Memory B cell (primary cell): ENCODE measurements at regions not wholly inside any gene's neighbourhood (a gene's known extent, or its start where the extent isn't known, plus 50 kb on each side); places are given as distances from the start of the nearest gene placed in this dataset.

ENCODE experiments used
- ATAC-seq: fragments of 150-1000 bp; cut with Tn5 transposase; 2 replicates; pipeline ENCODE4 v1.10.0; 2021; ENCODE audit warnings: low read depth, mild to moderate bottlenecking, moderate library complexity
- DNase-seq, 2 donors: peaks; one replicate each; pipeline ENCODE4 v3.0.0; 2022; ENCODE audit warnings: low spot score in 2 of 2
- H3K27ac Mint-ChIP-seq: one replicate; pipeline ENCODE4 v1.8.0; 2022; ENCODE audit warnings: mild to moderate bottlenecking, moderate library complexity, mixed read lengths
- H3K27me3 Mint-ChIP-seq: one replicate; pipeline ENCODE4 v1.8.0; 2022; ENCODE audit warnings: mixed read lengths
- H3K36me3 Mint-ChIP-seq: one replicate; pipeline ENCODE4 v1.8.0; 2022; ENCODE audit warnings: mild to moderate bottlenecking, mixed read lengths
- H3K4me1 Mint-ChIP-seq: one replicate; pipeline ENCODE4 v1.8.0; 2022; ENCODE audit warnings: mixed read lengths
- H3K4me3 Mint-ChIP-seq: one replicate; pipeline ENCODE4 v1.8.0; 2022; ENCODE audit warnings: mild to moderate bottlenecking, moderate library complexity, mixed read lengths
- H3K9me3 Mint-ChIP-seq: one replicate; pipeline ENCODE4 v1.8.0; 2022; ENCODE audit warnings: mixed read lengths

GRCh38 chr2:4152051-4152450 is 448.7 kb downstream of the DCDC2C start:
- H3K4me1 Mint-ChIP-seq, result no peaks in the 10 kb centered on the region
- no peaks in the 10 kb centered on the region for H3K27me3 Mint-ChIP-seq
- no peak for ATAC-seq
- H3K9me3 Mint-ChIP-seq, result peaks cover 7% of the 10 kb centered on the region
- no peak overlapping the region for H3K4me3 Mint-ChIP-seq
- H3K27ac Mint-ChIP-seq, result no peak overlapping the region
- no peak for DNase-seq
- H3K36me3 Mint-ChIP-seq, result no peaks in the 10 kb centered on the region

GRCh38 chr2:4168834-4169233 is 465.5 kb downstream of the DCDC2C start:
- Mint-ChIP-seq H3K9me3 (peaks cover 7% of the 10 kb centered on the region), H3K27me3 (no peaks in the 10 kb centered on the region), H3K4me3 (no peak overlapping the region), H3K27ac (no peak overlapping the region), H3K4me1 (no peaks in the 10 kb centered on the region), H3K36me3 (no peaks in the 10 kb centered on the region)
- no peak for DNase-seq
- no peak for ATAC-seq

GRCh38 chr2:4174796-4175195 is 471.4 kb downstream of the DCDC2C start:
- no peak overlapping the region for H3K27ac Mint-ChIP-seq
- no peaks in the 10 kb centered on the region for H3K27me3 Mint-ChIP-seq

DNA sequence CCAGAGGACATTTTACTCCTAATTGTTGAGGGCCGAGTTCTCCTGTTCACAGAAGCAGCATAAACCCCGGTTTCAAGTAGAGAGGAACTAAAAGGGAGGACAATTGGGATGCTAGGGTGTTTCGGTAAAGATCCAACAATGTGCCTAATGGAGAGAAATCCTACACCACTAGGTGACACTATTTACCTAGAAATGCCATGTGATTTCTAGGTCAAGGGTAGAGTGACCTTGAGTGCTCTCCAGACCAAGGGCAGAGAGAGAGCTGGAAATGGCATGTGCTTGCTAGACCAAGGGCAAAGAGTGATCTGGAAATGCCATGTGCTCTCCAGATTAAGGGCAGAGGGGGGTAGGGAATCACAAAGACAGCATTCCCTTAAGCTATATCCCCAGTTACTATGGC is 472.0 kb downstream of the DCDC2C start:
- ATAC-seq (no peak), DNase-seq (no peak)
- no peaks in the 10 kb centered on the region for H3K4me1 Mint-ChIP-seq
- no peak overlapping the region for H3K4me3 Mint-ChIP-seq
- H3K9me3 Mint-ChIP-seq, result peaks cover 10% of the 10 kb centered on the region
- no peaks in the 10 kb centered on the region for H3K36me3 Mint-ChIP-seq
- no peaks in the 10 kb centered on the region for H3K27me3 Mint-ChIP-seq
- H3K27ac Mint-ChIP-seq, result no peak overlapping the region

More at GRCh38 chr2:4174796-4175195, 471.4 kb downstream of the DCDC2C start:
- Mint-ChIP-seq H3K9me3 (peaks cover 9% of the 10 kb centered on the region), H3K4me1 (no peaks in the 10 kb centered on the region), H3K4me3 (no peak overlapping the region), H3K36me3 (no peaks in the 10 kb centered on the region)
- ATAC-seq (no peak), DNase-seq (no peak)

- Mint-ChIP-seq H3K4me3 (no peak overlapping the region), H3K27me3 (no peaks in the 10 kb centered on the region), H3K36me3 (no peaks in the 10 kb centered on the region), H3K27ac (no peak overlapping the region), H3K4me1 (no peaks in the 10 kb centered on the region), H3K9me3 (peaks cover 8% of the 10 kb centered on the region)
- no peak for DNase-seq
- ATAC-seq, result no peak
These were observed 477.3 kb downstream of the DCDC2C start for GRCh38 chr2:4180631-4181030.

- DNase-seq, result no peak
- Mint-ChIP-seq H3K27me3 (no peaks in the 10 kb centered on the region), H3K36me3 (no peaks in the 10 kb centered on the region), H3K9me3 (peaks cover 8% of the 10 kb centered on the region), H3K4me3 (no peak overlapping the region), H3K27ac (no peak overlapping the region), H3K4me1 (no peaks in the 10 kb centered on the region)
- no peak for ATAC-seq
These were observed 477.7 kb downstream of the DCDC2C start for GRCh38 chr2:4181062-4181461.

GRCh38 chr2:4188561-4188960 is 485.2 kb downstream of the DCDC2C start:
- DNase-seq (no peak), ATAC-seq (no peak)

DNA sequence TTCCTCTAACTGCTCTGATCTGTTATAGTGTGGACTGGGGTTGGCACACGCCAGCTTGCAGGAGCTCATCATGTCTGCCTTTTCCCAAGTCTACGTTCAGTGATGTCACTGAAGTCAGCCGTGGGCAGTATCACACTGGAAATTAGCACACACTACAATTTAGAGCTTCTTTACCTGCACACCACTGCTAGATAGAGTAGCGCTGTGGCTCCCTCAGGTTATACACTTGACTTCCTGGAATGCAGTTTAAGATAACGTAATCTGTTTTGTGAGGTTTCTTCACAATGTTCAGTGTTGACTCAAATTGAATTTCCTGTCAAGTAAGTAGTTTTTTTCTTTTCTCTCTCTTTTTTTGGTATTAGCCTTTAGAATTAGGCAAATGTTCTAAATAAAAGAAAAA is 487.2 kb downstream of the DCDC2C start:
- H3K27ac Mint-ChIP-seq, result no peak overlapping the region
- H3K36me3 Mint-ChIP-seq, result no peaks in the 10 kb centered on the region
- DNase-seq (no peak), ATAC-seq (no peak)
- peaks cover 7% of the 10 kb centered on the region for H3K9me3 Mint-ChIP-seq
- no peak overlapping the region for H3K4me3 Mint-ChIP-seq
- H3K4me1 Mint-ChIP-seq, result no peaks in the 10 kb centered on the region
- H3K27me3 Mint-ChIP-seq, result no peaks in the 10 kb centered on the region

More at GRCh38 chr2:4188561-4188960, 485.2 kb downstream of the DCDC2C start:
- no peak overlapping the region for H3K27ac Mint-ChIP-seq
- H3K9me3 Mint-ChIP-seq, result peaks cover 4% of the 10 kb centered on the region
- H3K4me1 Mint-ChIP-seq, result no peaks in the 10 kb centered on the region
- no peaks in the 10 kb centered on the region for H3K36me3 Mint-ChIP-seq
- no peak overlapping the region for H3K4me3 Mint-ChIP-seq
- no peaks in the 10 kb centered on the region for H3K27me3 Mint-ChIP-seq

GRCh38 chr2:4192119-4192518 is 488.7 kb downstream of the DCDC2C start:
- no peaks in the 10 kb centered on the region for H3K36me3 Mint-ChIP-seq
- H3K4me3 Mint-ChIP-seq, result no peak overlapping the region
- H3K4me1 Mint-ChIP-seq, result no peaks in the 10 kb centered on the region
- H3K27ac Mint-ChIP-seq, result no peak overlapping the region
- H3K9me3 Mint-ChIP-seq, result peaks cover 9% of the 10 kb centered on the region
- no peaks in the 10 kb centered on the region for H3K27me3 Mint-ChIP-seq
- DNase-seq (no peak), ATAC-seq (no peak)

DNA sequence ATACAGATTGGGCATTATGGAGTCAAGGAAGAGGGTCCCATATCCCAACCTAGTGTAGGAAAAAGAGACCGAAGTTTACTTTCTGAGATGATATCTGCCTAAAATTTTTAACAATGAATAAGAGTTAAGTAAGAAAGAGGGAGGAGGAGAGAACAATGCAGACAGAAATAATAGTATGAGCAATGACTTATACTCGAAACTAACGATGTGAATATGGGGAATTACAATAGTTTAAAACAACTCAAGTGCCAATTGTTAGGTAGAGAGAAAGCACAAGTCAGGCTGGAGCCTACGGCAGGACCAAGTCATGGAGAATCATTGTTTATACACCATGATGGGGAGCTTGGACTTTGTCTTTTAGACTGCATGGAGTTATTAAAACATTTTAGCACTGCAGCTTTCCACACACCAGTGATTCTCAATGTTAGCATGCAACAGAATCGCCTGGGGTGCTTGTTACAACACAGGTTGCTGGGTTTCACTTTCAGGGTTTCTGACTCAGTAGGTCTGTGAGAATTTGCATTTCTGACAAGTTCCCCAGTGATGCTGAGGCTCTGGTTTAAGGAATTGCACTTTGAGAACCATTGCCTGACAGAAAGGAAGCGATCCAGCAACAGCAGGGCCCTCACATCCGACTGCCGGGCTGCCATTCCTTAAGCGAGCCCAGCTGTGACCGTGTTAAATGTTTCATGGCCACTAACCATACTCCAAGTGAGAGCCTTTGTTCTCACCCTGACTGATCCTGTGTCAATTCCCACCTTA is 511.2 kb downstream of the DCDC2C start:
- no peak for ATAC-seq
- Mint-ChIP-seq H3K36me3 (no peaks in the 10 kb centered on the region), H3K9me3 (peaks cover 1% of the 10 kb centered on the region), H3K4me3 (no peak overlapping the region), H3K4me1 (no peaks in the 10 kb centered on the region), H3K27me3 (no peaks in the 10 kb centered on the region), H3K27ac (no peak overlapping the region)
- no peak for DNase-seq

GRCh38 chr2:4217737-4218136 is 514.4 kb downstream of the DCDC2C start:
- Mint-ChIP-seq H3K4me3 (no peak overlapping the region), H3K27ac (no peak overlapping the region), H3K9me3 (peaks cover 3% of the 10 kb centered on the region), H3K36me3 (no peaks in the 10 kb centered on the region), H3K27me3 (no peaks in the 10 kb centered on the region), H3K4me1 (no peaks in the 10 kb centered on the region)
- ATAC-seq, result no peak
- DNase-seq, result no peak

DNA sequence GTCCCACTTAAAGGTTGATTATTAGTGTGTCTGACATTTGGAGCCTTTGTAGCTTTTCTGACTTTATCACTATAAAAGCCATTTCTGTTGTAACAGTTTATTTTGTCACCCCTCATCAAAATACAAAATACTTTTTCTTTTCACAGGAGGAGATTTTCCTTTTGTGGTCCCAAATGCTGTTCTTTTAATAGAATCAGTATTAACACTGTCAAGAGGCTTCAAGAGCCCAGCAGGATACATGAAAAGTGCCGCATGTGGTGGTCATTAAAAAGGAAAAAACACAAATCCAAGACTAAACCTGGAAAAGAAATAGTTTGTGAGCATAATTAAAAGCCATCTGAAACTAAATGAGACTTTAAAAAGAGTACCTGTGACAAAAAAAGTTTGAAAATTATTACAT is 515.7 kb downstream of the DCDC2C start:
- H3K36me3 Mint-ChIP-seq, result no peaks in the 10 kb centered on the region
- DNase-seq (no peak), ATAC-seq (no peak)
- H3K9me3 Mint-ChIP-seq, result peaks cover 4% of the 10 kb centered on the region
- no peaks in the 10 kb centered on the region for H3K27me3 Mint-ChIP-seq
- no peak overlapping the region for H3K4me3 Mint-ChIP-seq
- no peak overlapping the region for H3K27ac Mint-ChIP-seq
- H3K4me1 Mint-ChIP-seq, result no peaks in the 10 kb centered on the region

GRCh38 chr2:4219571-4219970 is 516.2 kb downstream of the DCDC2C start:
- DNase-seq, result no peak
- peaks cover 4% of the 10 kb centered on the region for H3K9me3 Mint-ChIP-seq
- no peaks in the 10 kb centered on the region for H3K4me1 Mint-ChIP-seq
- H3K36me3 Mint-ChIP-seq, result no peaks in the 10 kb centered on the region
- ATAC-seq, result no peak
- H3K27me3 Mint-ChIP-seq, result no peaks in the 10 kb centered on the region
- no peak overlapping the region for H3K4me3 Mint-ChIP-seq
- H3K27ac Mint-ChIP-seq, result no peak overlapping the region

DNA sequence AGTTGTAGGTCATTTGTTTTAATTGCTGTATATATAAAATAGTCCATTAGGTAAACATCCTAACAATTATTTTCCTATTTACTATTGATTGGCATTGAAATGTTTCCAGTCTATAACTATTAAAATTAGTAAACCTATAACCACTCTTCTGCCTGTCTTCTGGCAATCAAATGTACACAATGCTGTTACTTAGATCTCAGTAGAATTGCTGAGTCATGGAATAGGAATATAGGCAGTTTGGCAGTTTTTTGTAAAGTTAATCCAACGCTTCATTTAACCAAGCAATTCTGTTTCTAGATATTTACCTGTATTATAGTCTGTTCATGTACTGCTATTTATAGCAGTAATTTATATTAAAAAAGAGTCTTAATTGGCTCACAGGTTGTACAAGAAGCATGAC is 518.1 kb downstream of the DCDC2C start:
- peaks cover 4% of the 10 kb centered on the region for H3K9me3 Mint-ChIP-seq
- no peaks in the 10 kb centered on the region for H3K27me3 Mint-ChIP-seq

GRCh38 chr2:4221845-4222244 is 518.5 kb downstream of the DCDC2C start:
- DNase-seq, result no peak
- Mint-ChIP-seq H3K4me1 (no peaks in the 10 kb centered on the region), H3K27ac (no peak overlapping the region), H3K27me3 (no peaks in the 10 kb centered on the region), H3K9me3 (peaks cover 4% of the 10 kb centered on the region), H3K36me3 (no peaks in the 10 kb centered on the region), H3K4me3 (no peak overlapping the region)
- ATAC-seq, result no peak

More for the DNA sequence above, 518.1 kb downstream of the DCDC2C start:
- Mint-ChIP-seq H3K4me3 (no peak overlapping the region), H3K27ac (no peak overlapping the region), H3K4me1 (no peaks in the 10 kb centered on the region), H3K36me3 (no peaks in the 10 kb centered on the region)
- no peak for DNase-seq
- ATAC-seq, result no peak
